Fibroblast of villous mesenchyme (primary cell): ENCODE measurements at regions not wholly inside any gene's neighbourhood (a gene's known extent, or its start where the extent isn't known, plus 50 kb on each side); places are given as distances from the start of the nearest gene placed in this dataset.

Experiments
- DNase-seq: peaks from one replicate; pipeline ENCODE4 v3.0.0-alpha.2; 2010; ENCODE audit warnings: low read depth
- H3K4me3 ChIP-seq: 2 replicates; pipeline ENCODE4 v1.5.1; 2011; ENCODE audit warnings: low read depth, mild to moderate bottlenecking, low read length
- TF ChIP-seq, protein P1 (sequence below): IDR thresholded peaks from 2 replicates; pipeline ENCODE4 v1.5.1; 2012; ENCODE audit warnings: low read depth, mild to moderate bottlenecking, low read length; ENCODE audit not compliant: insufficient read depth

GRCh38 chr2:176851200-176851888, 361.2 kb upstream of the HNRNPA3 start:
- DNase-seq, result peak; percentile 30
- TF ChIP-seq, protein P1, sequence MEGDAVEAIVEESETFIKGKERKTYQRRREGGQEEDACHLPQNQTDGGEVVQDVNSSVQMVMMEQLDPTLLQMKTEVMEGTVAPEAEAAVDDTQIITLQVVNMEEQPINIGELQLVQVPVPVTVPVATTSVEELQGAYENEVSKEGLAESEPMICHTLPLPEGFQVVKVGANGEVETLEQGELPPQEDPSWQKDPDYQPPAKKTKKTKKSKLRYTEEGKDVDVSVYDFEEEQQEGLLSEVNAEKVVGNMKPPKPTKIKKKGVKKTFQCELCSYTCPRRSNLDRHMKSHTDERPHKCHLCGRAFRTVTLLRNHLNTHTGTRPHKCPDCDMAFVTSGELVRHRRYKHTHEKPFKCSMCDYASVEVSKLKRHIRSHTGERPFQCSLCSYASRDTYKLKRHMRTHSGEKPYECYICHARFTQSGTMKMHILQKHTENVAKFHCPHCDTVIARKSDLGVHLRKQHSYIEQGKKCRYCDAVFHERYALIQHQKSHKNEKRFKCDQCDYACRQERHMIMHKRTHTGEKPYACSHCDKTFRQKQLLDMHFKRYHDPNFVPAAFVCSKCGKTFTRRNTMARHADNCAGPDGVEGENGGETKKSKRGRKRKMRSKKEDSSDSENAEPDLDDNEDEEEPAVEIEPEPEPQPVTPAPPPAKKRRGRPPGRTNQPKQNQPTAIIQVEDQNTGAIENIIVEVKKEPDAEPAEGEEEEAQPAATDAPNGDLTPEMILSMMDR, result no peak
- no peak overlapping the region for H3K4me3 ChIP-seq

DNA sequence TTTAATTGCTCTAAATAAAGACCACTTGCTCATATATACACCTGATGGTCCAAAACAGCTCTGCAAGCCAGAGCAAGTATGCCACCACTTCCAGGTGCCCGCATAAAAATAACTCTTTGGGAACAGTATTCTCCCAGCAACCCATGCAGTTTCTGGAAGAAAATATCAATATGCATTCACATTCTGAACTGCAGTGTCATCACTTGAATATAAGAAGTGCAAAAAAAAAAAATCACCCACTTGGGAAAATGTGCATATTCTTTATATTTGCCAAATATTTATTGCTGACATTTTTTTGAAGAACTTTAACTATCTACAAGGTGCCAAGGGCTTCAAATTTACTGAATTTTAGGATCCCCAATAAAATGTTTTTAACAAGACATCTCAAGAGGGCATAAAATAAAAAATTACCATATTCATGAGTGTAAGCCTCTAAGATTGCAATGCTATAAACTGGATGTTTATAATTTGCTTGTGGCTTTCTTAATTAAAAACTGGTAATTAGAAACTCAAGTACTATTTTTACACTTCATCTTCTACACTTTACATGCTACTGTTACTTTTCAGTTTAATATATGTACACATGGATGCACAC, 360.6 kb upstream of the HNRNPA3 start:
- TF ChIP-seq, protein P1, result no peak
- DNase-seq, result no peak
- no peak overlapping the region for H3K4me3 ChIP-seq

DNA sequence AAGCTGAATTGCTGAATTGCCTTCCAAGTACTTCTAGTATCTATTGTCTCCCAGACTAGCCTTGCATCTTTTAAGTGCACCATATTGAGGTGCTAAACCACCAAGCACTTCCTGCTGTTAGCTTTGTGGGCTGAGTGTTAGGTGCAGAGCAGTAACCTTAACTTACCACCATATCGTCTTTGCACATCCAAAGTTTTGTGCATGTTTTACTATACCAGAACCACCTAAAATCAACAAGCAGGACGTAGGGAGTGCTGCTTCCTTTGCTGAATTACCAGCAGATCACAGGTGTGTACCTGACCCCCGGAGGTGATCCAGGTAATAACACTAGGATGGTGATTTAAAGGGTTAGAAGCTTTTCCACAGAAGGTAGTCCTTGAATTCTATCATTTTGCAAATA, 359.9 kb upstream of the HNRNPA3 start:
- TF ChIP-seq, protein P1, result no peak
- no peak for DNase-seq
- H3K4me3 ChIP-seq, result no peak overlapping the region

- TF ChIP-seq, protein P1, result no peak
Observed at GRCh38 chr2:176854062-176854461, 358.5 kb upstream of the HNRNPA3 start.

GRCh38 chr2:176854878-176855277, 357.7 kb upstream of the HNRNPA3 start:
- H3K4me3 ChIP-seq, result no peak overlapping the region
- no peak for DNase-seq
- TF ChIP-seq, protein P1, result no peak

More at GRCh38 chr2:176854062-176854461, 358.5 kb upstream of the HNRNPA3 start:
- no peak overlapping the region for H3K4me3 ChIP-seq
- no peak for DNase-seq

GRCh38 chr2:176856683-176857082, 355.9 kb upstream of the HNRNPA3 start:
- DNase-seq, result no peak
- TF ChIP-seq, protein P1, result no peak
- no peak overlapping the region for H3K4me3 ChIP-seq
